HepG2 (cell line): ENCODE measurements at regions not wholly inside any gene's neighbourhood (a gene's known extent, or its start where the extent isn't known, plus 50 kb on each side); places are given as distances from the start of the nearest gene placed in this dataset.

Experiments used
- ELF1 ChIP-seq: sonication (generic); formaldehyde crosslinking; IDR thresholded peaks from 2 replicates; pipeline ENCODE4 v1.4.0; 2020; ENCODE audit warnings: missing genetic modification reagents
- EP300 ChIP-seq, 3 experiments: sonication (generic) in 1 of 3; formaldehyde crosslinking in 1 of 3; IDR thresholded peaks; 2 replicates each; pipeline versions ENCODE4 v1.5.1 to v1.6.1; 2011 to 2020; ENCODE audit warnings: low read depth in 2 of 3, low read length in 2 of 3, borderline replicate concordance in 1 of 3, improper control_type of control experiment in 1 of 3, mild to moderate bottlenecking in 1 of 3, missing genetic modification reagents in 1 of 3, moderate library complexity in 1 of 3
- GATAD2A ChIP-seq: IDR thresholded peaks from 2 replicates; pipeline ENCODE4 v1.6.1; 2016
- MBD4 ChIP-seq: IDR thresholded peaks from 2 replicates; pipeline ENCODE4 v1.6.1; 2012; ENCODE audit warnings: low read length, inconsistent platforms, borderline replicate concordance
- NCOA5 ChIP-seq: sonication (generic); formaldehyde crosslinking; IDR thresholded peaks from 2 replicates; pipeline ENCODE4 v1.4.0; 2020; ENCODE audit warnings: missing genetic modification reagents
- NFE2 ChIP-seq: sonication (generic); formaldehyde crosslinking; IDR thresholded peaks from 2 replicates; pipeline ENCODE4 v1.4.0; 2020; ENCODE audit warnings: missing genetic modification reagents
- NRL ChIP-seq: sonication (generic); formaldehyde crosslinking; IDR thresholded peaks from 2 replicates; pipeline ENCODE4 v1.5.0; 2020; ENCODE audit warnings: missing genetic modification reagents, mild to moderate bottlenecking, moderate library complexity, borderline replicate concordance
- PHF20 ChIP-seq: sonication (generic); formaldehyde crosslinking; IDR thresholded peaks from 2 replicates; pipeline ENCODE4 v1.5.0; 2020; ENCODE audit warnings: mild to moderate bottlenecking, missing genetic modification reagents
- RAD21 ChIP-seq: fragments of 450-650 bp; formaldehyde crosslinking; IDR thresholded peaks from 2 replicates; pipeline ENCODE4 v1.5.0; 2020; ENCODE audit warnings: mild to moderate bottlenecking
- RELA ChIP-seq: sonication (generic); formaldehyde crosslinking; IDR thresholded peaks from 2 replicates; pipeline ENCODE4 v1.4.0; 2020; ENCODE audit warnings: missing genetic modification reagents
- SAFB2 ChIP-seq: sonication (generic); formaldehyde crosslinking; IDR thresholded peaks from 2 replicates; pipeline ENCODE4 v1.5.1; 2020; ENCODE audit warnings: missing genetic modification reagents, low read depth, mild to moderate bottlenecking, borderline replicate concordance
- SP2 ChIP-seq: sonication (generic); formaldehyde crosslinking; IDR thresholded peaks from 2 replicates; pipeline ENCODE4 v1.5.1; 2020; ENCODE audit warnings: mild to moderate bottlenecking, missing genetic modification reagents
- SP4 ChIP-seq: sonication (generic); formaldehyde crosslinking; IDR thresholded peaks from 2 replicates; pipeline ENCODE4 v1.8.1; 2023; ENCODE audit warnings: mild to moderate bottlenecking, missing genetic modification reagents
- SRSF4 ChIP-seq: fragments of 200-400 bp; formaldehyde crosslinking; IDR thresholded peaks from one replicate; pipeline ENCODE4 v1.6.1; 2018; ENCODE audit warnings: mild to moderate bottlenecking, low read depth, low read length, moderate library complexity; ENCODE audit not compliant: poor library complexity, severe bottlenecking
- TBX3 ChIP-seq: fragments of 450-650 bp; IDR thresholded peaks from 2 replicates; pipeline ENCODE4 v1.6.1; 2017; ENCODE audit warnings: antibody characterized with exemption, mild to moderate bottlenecking, inconsistent platforms, borderline replicate concordance
- YY1 ChIP-seq: IDR thresholded peaks from 2 replicates; pipeline ENCODE4 v1.6.1; 2011; ENCODE audit warnings: low read length, low read depth, moderate library complexity, mild to moderate bottlenecking; ENCODE audit not compliant: insufficient read depth, insufficient replicate concordance
- ZBTB21 ChIP-seq: sonication (generic); formaldehyde crosslinking; IDR thresholded peaks from 2 replicates; pipeline ENCODE4 v1.4.0; 2020; ENCODE audit warnings: missing genetic modification reagents
- ZFP41 ChIP-seq: sonication (generic); formaldehyde crosslinking; IDR thresholded peaks from 2 replicates; pipeline ENCODE4 v1.4.0; 2020; ENCODE audit warnings: mild to moderate bottlenecking, missing genetic modification reagents, borderline replicate concordance
- ZFY ChIP-seq: sonication (generic); formaldehyde crosslinking; IDR thresholded peaks from 2 replicates; pipeline ENCODE4 v1.4.0; 2020; ENCODE audit warnings: missing genetic modification reagents
- ZMAT3 ChIP-seq: sonication (generic); formaldehyde crosslinking; conservative IDR thresholded peaks from 2 replicates; pipeline ENCODE4 v1.7.0; 2021; ENCODE audit warnings: missing genetic modification reagents
- ZMYM2 ChIP-seq: sonication (generic); formaldehyde crosslinking; IDR thresholded peaks from 2 replicates; pipeline ENCODE4 v1.8.0; 2022; ENCODE audit warnings: mild to moderate bottlenecking, missing genetic modification reagents
- ZNF17 ChIP-seq: sonication (generic); formaldehyde crosslinking; IDR thresholded peaks from 2 replicates; pipeline ENCODE4 v1.5.0; 2020; ENCODE audit warnings: mild to moderate bottlenecking, missing genetic modification reagents
- ZNF703 ChIP-seq: sonication (generic); formaldehyde crosslinking; IDR thresholded peaks from 2 replicates; pipeline ENCODE4 v1.5.1; 2020; ENCODE audit warnings: missing genetic modification reagents, mild to moderate bottlenecking, moderate library complexity, borderline replicate concordance
- ZNF841 ChIP-seq: sonication (generic); formaldehyde crosslinking; IDR thresholded peaks from 2 replicates; pipeline ENCODE4 v1.8.1; 2023; ENCODE audit warnings: missing genetic modification reagents, borderline replicate concordance
- ZNF878 ChIP-seq: sonication (generic); formaldehyde crosslinking; IDR thresholded peaks from 2 replicates; pipeline ENCODE4 v1.8.1; 2023; ENCODE audit warnings: mild to moderate bottlenecking, missing genetic modification reagents, moderate library complexity
- ZNF891 ChIP-seq: sonication (generic); formaldehyde crosslinking; IDR thresholded peaks from 2 replicates; pipeline ENCODE4 v1.5.0; 2020; ENCODE audit warnings: mild to moderate bottlenecking, missing genetic modification reagents
- TF ChIP-seq, protein P1 (sequence below): sonication (generic); formaldehyde crosslinking; IDR thresholded peaks from 2 replicates; pipeline ENCODE4 v1.4.0; 2020; ENCODE audit warnings: missing genetic modification reagents
- TF ChIP-seq, protein P2 (sequence below): sonication (generic); formaldehyde crosslinking; IDR thresholded peaks from 2 replicates; pipeline ENCODE4 v1.4.0; 2020; ENCODE audit warnings: low read depth, mild to moderate bottlenecking, missing genetic modification reagents
- TF ChIP-seq, protein P3 (sequence below): sonication (generic); formaldehyde crosslinking; IDR thresholded peaks from 2 replicates; pipeline ENCODE4 v1.8.0; 2022; ENCODE audit warnings: mild to moderate bottlenecking, missing genetic modification reagents, moderate library complexity

DNA sequence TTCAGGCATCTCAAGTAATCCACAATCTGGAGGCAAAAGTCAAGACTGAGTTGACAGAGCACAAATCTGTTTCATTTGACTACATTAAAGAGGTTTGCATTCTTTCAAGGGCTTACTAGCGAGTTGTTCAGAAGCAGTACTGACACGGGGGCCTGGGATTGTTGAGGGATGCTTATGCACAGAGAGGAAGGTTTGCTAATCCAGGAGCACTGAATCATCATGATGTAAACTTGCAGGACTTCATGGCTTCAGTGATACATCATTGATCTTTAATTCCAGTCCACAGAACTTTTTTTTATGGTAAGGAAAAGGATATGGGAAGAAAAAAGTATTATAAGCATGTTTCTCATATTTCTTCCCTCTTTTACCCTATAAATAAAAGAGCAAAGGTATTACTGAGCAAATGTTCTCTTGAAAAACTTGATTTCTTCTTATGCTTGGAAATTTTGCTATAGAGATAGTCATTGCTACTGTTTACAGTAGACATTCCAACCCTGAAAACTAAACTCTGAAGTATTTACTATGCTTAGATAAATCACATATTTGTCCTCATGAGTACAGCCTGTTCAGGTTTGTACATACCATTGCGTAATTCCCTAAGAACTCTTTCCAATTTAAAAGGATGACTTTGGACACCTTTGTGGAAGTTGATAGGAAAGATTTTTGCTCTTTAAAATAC is 65.8 kb upstream of the KPNA3 start (continued):
- TF ChIP-seq ZMAT3 (CRISPR knock-in tag): no peak
- TF ChIP-seq EP300 (IDR thresholded peaks at IDR 0.05; ENCODE audit: low read depth in 2 of 2, low read length in 2 of 2): peak; percentile 94 to 95
- TF ChIP-seq EP300 (CRISPR knock-in tag; IDR thresholded peaks at IDR 0.05; ENCODE audit: borderline replicate concordance): peak; percentile 50; the same call in 1 of the 2 replicates
- no peak for TF ChIP-seq SP4 (CRISPR knock-in tag)
- TF ChIP-seq, protein P1, sequence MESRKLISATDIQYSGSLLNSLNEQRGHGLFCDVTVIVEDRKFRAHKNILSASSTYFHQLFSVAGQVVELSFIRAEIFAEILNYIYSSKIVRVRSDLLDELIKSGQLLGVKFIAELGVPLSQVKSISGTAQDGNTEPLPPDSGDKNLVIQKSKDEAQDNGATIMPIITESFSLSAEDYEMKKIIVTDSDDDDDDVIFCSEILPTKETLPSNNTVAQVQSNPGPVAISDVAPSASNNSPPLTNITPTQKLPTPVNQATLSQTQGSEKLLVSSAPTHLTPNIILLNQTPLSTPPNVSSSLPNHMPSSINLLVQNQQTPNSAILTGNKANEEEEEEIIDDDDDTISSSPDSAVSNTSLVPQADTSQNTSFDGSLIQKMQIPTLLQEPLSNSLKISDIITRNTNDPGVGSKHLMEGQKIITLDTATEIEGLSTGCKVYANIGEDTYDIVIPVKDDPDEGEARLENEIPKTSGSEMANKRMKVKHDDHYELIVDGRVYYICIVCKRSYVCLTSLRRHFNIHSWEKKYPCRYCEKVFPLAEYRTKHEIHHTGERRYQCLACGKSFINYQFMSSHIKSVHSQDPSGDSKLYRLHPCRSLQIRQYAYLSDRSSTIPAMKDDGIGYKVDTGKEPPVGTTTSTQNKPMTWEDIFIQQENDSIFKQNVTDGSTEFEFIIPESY (CRISPR knock-in tag): no peak
- TF ChIP-seq ZFY (CRISPR knock-in tag): no peak
- no peak for TF ChIP-seq RAD21 (CRISPR knock-in tag)
- no peak for TF ChIP-seq PHF20 (CRISPR knock-in tag)
- no peak for TF ChIP-seq ZBTB21 (CRISPR knock-in tag)
- TF ChIP-seq ZNF17 (CRISPR knock-in tag): no peak
- TF ChIP-seq TBX3: peak; percentile 76; the same call in 1 of the 2 replicates
- TF ChIP-seq, protein P2, sequence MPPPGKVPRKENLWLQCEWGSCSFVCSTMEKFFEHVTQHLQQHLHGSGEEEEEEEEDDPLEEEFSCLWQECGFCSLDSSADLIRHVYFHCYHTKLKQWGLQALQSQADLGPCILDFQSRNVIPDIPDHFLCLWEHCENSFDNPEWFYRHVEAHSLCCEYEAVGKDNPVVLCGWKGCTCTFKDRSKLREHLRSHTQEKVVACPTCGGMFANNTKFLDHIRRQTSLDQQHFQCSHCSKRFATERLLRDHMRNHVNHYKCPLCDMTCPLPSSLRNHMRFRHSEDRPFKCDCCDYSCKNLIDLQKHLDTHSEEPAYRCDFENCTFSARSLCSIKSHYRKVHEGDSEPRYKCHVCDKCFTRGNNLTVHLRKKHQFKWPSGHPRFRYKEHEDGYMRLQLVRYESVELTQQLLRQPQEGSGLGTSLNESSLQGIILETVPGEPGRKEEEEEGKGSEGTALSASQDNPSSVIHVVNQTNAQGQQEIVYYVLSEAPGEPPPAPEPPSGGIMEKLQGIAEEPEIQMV (CRISPR knock-in tag): no peak
- TF ChIP-seq ZNF878 (CRISPR knock-in tag): peak; percentile 36; the same call in 1 of the 2 replicates
- TF ChIP-seq YY1: no peak
- no peak for TF ChIP-seq NFE2 (CRISPR knock-in tag)
- no peak for TF ChIP-seq SP2 (CRISPR knock-in tag)
- no peak for TF ChIP-seq ELF1 (CRISPR knock-in tag)
- peak; percentile 85 for TF ChIP-seq MBD4
- TF ChIP-seq ZNF891 (CRISPR knock-in tag): no peak
- TF ChIP-seq ZNF841 (CRISPR knock-in tag): no peak
- no peak for TF ChIP-seq ZFP41 (CRISPR knock-in tag)
- TF ChIP-seq GATAD2A (CRISPR knock-in tag): peak; percentile 97
- TF ChIP-seq ZNF703 (CRISPR knock-in tag): no peak
- TF ChIP-seq NRL: no peak
- TF ChIP-seq, protein P3, sequence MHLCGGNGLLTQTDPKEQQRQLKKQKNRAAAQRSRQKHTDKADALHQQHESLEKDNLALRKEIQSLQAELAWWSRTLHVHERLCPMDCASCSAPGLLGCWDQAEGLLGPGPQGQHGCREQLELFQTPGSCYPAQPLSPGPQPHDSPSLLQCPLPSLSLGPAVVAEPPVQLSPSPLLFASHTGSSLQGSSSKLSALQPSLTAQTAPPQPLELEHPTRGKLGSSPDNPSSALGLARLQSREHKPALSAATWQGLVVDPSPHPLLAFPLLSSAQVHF: no peak
- TF ChIP-seq SRSF4: no peak
- TF ChIP-seq SAFB2 (CRISPR knock-in tag): no peak
- TF ChIP-seq NCOA5 (CRISPR knock-in tag): no peak
- TF ChIP-seq ZMYM2 (CRISPR knock-in tag): no peak
- no peak for TF ChIP-seq RELA
